GM23338 (cell line): ENCODE measurements at regions not wholly inside any gene's neighbourhood (a gene's known extent, or its start where the extent isn't known, plus 50 kb on each side); places are given as distances from the start of the nearest gene placed in this dataset.

Experiments
- ATAC-seq: fragments of 200-7000 bp; cut with Tn5 transposase; 3 replicates; pipeline ENCODE4 v1.9.1; 2020
- DNase-seq: peaks from one replicate; pipeline ENCODE4 v3.0.0-alpha.2; 2015; ENCODE audit warnings: low spot score
- H2AFZ ChIP-seq: fragments of 200-600 bp; sonication (generic); 2 replicates; pipeline ENCODE4 v1.8.0; 2016; ENCODE audit warnings: antibody characterized with exemption, mild to moderate bottlenecking, moderate library complexity
- H3F3A ChIP-seq: fragments of 200-600 bp; sonication (generic); replicated peaks from 2 replicates; pipeline ENCODE4 v1.8.0; 2017; ENCODE audit warnings: antibody characterized with exemption, mixed run types, low read depth
- H3K27ac ChIP-seq: fragments of 200-600 bp; sonication (generic); 2 replicates; pipeline ENCODE4 v1.6.1; 2016; ENCODE audit warnings: low read depth
- H3K27me3 ChIP-seq: fragments of 200-600 bp; sonication (generic); 2 replicates; pipeline ENCODE4 v1.8.0; 2016; ENCODE audit warnings: mild to moderate bottlenecking, mixed run types, moderate library complexity; ENCODE audit not compliant: insufficient read depth
- H3K36me3 ChIP-seq: fragments of 200-600 bp; sonication (generic); 2 replicates; pipeline ENCODE4 v1.8.0; 2016; ENCODE audit warnings: mild to moderate bottlenecking; ENCODE audit not compliant: insufficient read depth
- H3K4me1 ChIP-seq: fragments of 200-600 bp; sonication (generic); 2 replicates; pipeline ENCODE4 v1.8.0; 2016; ENCODE audit warnings: mild to moderate bottlenecking, moderate library complexity; ENCODE audit not compliant: insufficient read depth
- H3K4me2 ChIP-seq: fragments of 200-600 bp; sonication (generic); 2 replicates; pipeline ENCODE4 v1.7.1; 2017; ENCODE audit warnings: mixed run types
- H3K4me3 ChIP-seq: fragments of 200-600 bp; sonication (generic); 2 replicates; pipeline ENCODE4 v1.6.1; 2016; ENCODE audit warnings: mixed run types
- H3K79me2 ChIP-seq: fragments of 200-600 bp; sonication (generic); replicated peaks from 2 replicates; pipeline ENCODE4 v1.8.0; 2017; ENCODE audit warnings: mild to moderate bottlenecking; ENCODE audit not compliant: insufficient read depth
- H3K9me2 ChIP-seq: fragments of 200-600 bp; sonication (generic); 2 replicates; pipeline ENCODE4 v1.8.0; 2017; ENCODE audit not compliant: insufficient read depth
- H4K20me1 ChIP-seq: fragments of 200-600 bp; sonication (generic); replicated peaks from 2 replicates; pipeline ENCODE4 v1.8.0; 2017; ENCODE audit warnings: mild to moderate bottlenecking; ENCODE audit not compliant: insufficient read depth
- H3K27ac Mint-ChIP-seq: 2 replicates; pipeline ENCODE4 v1.8.0; 2020; ENCODE audit warnings: inconsistent platforms, mild to moderate bottlenecking, moderate library complexity, mixed read lengths
- H3K27me3 Mint-ChIP-seq: 3 replicates; pipeline ENCODE4 v1.8.0; 2022; ENCODE audit warnings: low read depth, mild to moderate bottlenecking, moderate library complexity, mixed read lengths, inconsistent platforms; ENCODE audit not compliant: insufficient read depth, poor library complexity
- H3K36me3 Mint-ChIP-seq: 3 replicates; pipeline ENCODE4 v1.8.0; 2021; ENCODE audit warnings: low read depth, mild to moderate bottlenecking, inconsistent platforms, moderate library complexity, mixed read lengths
- H3K4me1 Mint-ChIP-seq: 3 replicates; pipeline ENCODE4 v1.8.0; 2020; ENCODE audit warnings: mild to moderate bottlenecking, inconsistent platforms, mixed read lengths
- H3K4me3 Mint-ChIP-seq: 3 replicates; pipeline ENCODE4 v1.8.0; 2021; ENCODE audit warnings: moderate library complexity, mild to moderate bottlenecking, inconsistent platforms, mixed read lengths
- H3K9me3 Mint-ChIP-seq: 3 replicates; pipeline ENCODE4 v1.8.0; 2020; ENCODE audit warnings: moderate library complexity, mild to moderate bottlenecking, inconsistent platforms, mixed read lengths
- CREB1 ChIP-seq: fragments of 250-450 bp; sonication (Bioruptor Pico); IDR thresholded peaks from 2 replicates; pipeline ENCODE4 v1.5.0; 2020; ENCODE audit warnings: low read depth, mild to moderate bottlenecking, moderate library complexity
- EZH2phosphoT487 ChIP-seq: fragments of 200-600 bp; sonication (generic); IDR thresholded peaks from one replicate; pipeline ENCODE4 v1.8.1; 2018; ENCODE audit warnings: antibody characterized with exemption; ENCODE audit not compliant: unreplicated experiment
- JUNB ChIP-seq: IDR thresholded peaks from one replicate; pipeline ENCODE4 v1.6.1; 2016; ENCODE audit warnings: antibody characterized with exemption; ENCODE audit not compliant: unreplicated experiment
- NANOG ChIP-seq: IDR thresholded peaks from 2 replicates; pipeline ENCODE4 v1.6.1; 2016; ENCODE audit warnings: antibody characterized with exemption, borderline replicate concordance
- STAT1 ChIP-seq: IDR thresholded peaks from one replicate; pipeline ENCODE4 v1.6.1; 2016; ENCODE audit warnings: antibody characterized with exemption; ENCODE audit not compliant: unreplicated experiment
- TF ChIP-seq, protein P1 (sequence below), 2 experiments: fragments of 200-600 bp in 1 of 2; sonication (generic) in 1 of 2; conservative IDR thresholded peaks; 2 replicates each; pipeline versions ENCODE4 v1.5.1 to v1.6.1; 2016 to 2017; ENCODE audit warnings: antibody characterized with exemption in 2 of 2, low read depth in 2 of 2, mild to moderate bottlenecking in 2 of 2, moderate library complexity in 1 of 2
- TF ChIP-seq, protein P2 (sequence below): IDR thresholded peaks from one replicate; pipeline ENCODE4 v1.6.1; 2018; ENCODE audit warnings: antibody characterized with exemption; ENCODE audit not compliant: unreplicated experiment

DNA sequence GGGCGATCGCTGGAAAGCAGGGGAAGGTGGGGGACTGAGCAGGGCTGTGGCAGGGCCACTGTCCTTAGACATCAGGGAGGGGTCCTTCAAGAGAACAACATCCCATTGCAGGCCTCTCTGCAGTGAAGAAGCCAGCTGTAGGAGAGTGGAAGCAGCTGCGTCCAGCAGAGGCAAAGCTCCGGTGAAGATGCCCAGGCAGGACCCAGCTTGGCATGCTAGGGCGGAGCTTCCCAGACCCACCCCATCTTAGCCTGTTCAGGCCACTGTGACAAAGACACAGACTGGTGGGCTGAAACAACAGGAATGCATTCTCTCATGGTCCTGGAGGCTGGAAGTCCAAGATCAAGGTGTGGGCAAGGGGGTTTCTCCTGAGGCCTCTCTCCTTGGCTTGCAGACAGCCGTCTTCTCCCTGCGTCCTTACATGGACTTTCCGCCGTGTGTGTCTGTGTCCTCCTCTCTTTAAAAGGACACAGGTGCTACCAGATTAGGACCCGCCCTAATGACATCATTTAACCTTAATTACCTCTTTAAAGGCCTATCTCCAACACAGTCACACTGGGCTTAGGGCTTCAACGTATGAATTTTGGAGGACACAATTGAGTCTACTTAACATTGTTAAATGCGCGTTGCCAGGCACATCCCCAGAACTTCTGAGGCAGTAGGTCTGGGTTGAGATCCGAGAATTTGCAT is 178.1 kb upstream of the GRB10 start:
- H3K27ac Mint-ChIP-seq: no peak overlapping the region
- H4K20me1 ChIP-seq: peaks cover 4% of the 10 kb centered on the region; the same call in 1 of the 2 replicates
- peaks cover 20% of the 10 kb centered on the region for H3K4me1 Mint-ChIP-seq
- no peaks in the 10 kb centered on the region for H3K79me2 ChIP-seq
- no peak for DNase-seq
- H3K4me2 ChIP-seq: no peak overlapping the region
- no peak overlapping the region for H3K4me3 Mint-ChIP-seq
- peaks cover 13% of the 10 kb centered on the region for H3K9me2 ChIP-seq
- H3K27me3 ChIP-seq: peaks cover 48% of the 10 kb centered on the region
- H3K4me1 ChIP-seq: peaks cover 11% of the 10 kb centered on the region
- ATAC-seq: no peak
- peaks cover 32% of the 10 kb centered on the region for H3K36me3 Mint-ChIP-seq
- H3K27ac ChIP-seq: no peak overlapping the region
- no peaks in the 10 kb centered on the region for H3K36me3 ChIP-seq
- no peak overlapping the region for H3K4me3 ChIP-seq
- peaks cover 38% of the 10 kb centered on the region for H3K9me3 Mint-ChIP-seq
- H3K27me3 Mint-ChIP-seq: peaks cover 60% of the 10 kb centered on the region
- no peak overlapping the region for H2AFZ ChIP-seq
- TF ChIP-seq, protein P1, sequence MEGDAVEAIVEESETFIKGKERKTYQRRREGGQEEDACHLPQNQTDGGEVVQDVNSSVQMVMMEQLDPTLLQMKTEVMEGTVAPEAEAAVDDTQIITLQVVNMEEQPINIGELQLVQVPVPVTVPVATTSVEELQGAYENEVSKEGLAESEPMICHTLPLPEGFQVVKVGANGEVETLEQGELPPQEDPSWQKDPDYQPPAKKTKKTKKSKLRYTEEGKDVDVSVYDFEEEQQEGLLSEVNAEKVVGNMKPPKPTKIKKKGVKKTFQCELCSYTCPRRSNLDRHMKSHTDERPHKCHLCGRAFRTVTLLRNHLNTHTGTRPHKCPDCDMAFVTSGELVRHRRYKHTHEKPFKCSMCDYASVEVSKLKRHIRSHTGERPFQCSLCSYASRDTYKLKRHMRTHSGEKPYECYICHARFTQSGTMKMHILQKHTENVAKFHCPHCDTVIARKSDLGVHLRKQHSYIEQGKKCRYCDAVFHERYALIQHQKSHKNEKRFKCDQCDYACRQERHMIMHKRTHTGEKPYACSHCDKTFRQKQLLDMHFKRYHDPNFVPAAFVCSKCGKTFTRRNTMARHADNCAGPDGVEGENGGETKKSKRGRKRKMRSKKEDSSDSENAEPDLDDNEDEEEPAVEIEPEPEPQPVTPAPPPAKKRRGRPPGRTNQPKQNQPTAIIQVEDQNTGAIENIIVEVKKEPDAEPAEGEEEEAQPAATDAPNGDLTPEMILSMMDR (conservative IDR thresholded peaks at IDR 0.05; ENCODE audit: low read depth in 2 of 2): no peak
- H3F3A ChIP-seq: no peaks in the 10 kb centered on the region

DNA sequence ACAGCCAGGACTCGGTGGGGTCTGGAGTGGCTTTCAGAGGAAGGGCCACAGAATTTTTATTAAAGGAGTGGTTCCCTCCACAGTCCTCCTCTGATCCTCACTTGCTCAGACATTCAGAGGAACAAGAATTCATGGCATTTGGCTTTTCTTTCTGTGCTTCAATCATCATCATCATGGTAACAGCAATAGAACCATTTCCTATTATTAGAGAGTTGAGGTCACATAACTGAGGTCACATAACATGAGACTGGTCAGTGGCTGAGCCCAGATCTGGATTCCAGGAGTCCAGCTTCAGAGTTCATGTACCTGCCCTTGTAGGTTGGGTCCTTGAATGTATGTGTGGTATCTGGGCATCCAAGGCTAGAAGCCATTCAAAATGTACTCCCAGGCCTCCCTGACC is 177.3 kb upstream of the GRB10 start:
- Histone ChIP-seq H3K36me3 (no peaks in the 10 kb centered on the region), H3K27ac (no peak overlapping the region), H4K20me1 (peaks cover 4% of the 10 kb centered on the region; the same call in 1 of the 2 replicates), H3K4me2 (no peak overlapping the region), H3K4me3 (no peak overlapping the region), H3K27me3 (peaks cover 56% of the 10 kb centered on the region), H2AFZ (no peak overlapping the region), H3K9me2 (peaks cover 13% of the 10 kb centered on the region), H3K79me2 (no peaks in the 10 kb centered on the region), H3K4me1 (peaks cover 11% of the 10 kb centered on the region), H3F3A (no peaks in the 10 kb centered on the region)
- ATAC-seq (no peak), DNase-seq (no peak)
- Mint-ChIP-seq H3K27me3 (peaks cover 67% of the 10 kb centered on the region), H3K36me3 (peaks cover 30% of the 10 kb centered on the region), H3K4me3 (no peak overlapping the region), H3K4me1 (peaks cover 20% of the 10 kb centered on the region), H3K27ac (no peak overlapping the region), H3K9me3 (peaks cover 38% of the 10 kb centered on the region)
- TF ChIP-seq, protein P2, sequence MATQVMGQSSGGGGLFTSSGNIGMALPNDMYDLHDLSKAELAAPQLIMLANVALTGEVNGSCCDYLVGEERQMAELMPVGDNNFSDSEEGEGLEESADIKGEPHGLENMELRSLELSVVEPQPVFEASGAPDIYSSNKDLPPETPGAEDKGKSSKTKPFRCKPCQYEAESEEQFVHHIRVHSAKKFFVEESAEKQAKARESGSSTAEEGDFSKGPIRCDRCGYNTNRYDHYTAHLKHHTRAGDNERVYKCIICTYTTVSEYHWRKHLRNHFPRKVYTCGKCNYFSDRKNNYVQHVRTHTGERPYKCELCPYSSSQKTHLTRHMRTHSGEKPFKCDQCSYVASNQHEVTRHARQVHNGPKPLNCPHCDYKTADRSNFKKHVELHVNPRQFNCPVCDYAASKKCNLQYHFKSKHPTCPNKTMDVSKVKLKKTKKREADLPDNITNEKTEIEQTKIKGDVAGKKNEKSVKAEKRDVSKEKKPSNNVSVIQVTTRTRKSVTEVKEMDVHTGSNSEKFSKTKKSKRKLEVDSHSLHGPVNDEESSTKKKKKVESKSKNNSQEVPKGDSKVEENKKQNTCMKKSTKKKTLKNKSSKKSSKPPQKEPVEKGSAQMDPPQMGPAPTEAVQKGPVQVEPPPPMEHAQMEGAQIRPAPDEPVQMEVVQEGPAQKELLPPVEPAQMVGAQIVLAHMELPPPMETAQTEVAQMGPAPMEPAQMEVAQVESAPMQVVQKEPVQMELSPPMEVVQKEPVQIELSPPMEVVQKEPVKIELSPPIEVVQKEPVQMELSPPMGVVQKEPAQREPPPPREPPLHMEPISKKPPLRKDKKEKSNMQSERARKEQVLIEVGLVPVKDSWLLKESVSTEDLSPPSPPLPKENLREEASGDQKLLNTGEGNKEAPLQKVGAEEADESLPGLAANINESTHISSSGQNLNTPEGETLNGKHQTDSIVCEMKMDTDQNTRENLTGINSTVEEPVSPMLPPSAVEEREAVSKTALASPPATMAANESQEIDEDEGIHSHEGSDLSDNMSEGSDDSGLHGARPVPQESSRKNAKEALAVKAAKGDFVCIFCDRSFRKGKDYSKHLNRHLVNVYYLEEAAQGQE: no peak
- TF ChIP-seq EZH2phosphoT487 (no peak), CREB1 (no peak), STAT1 (no peak), JUNB (no peak), NANOG (no peak)
- TF ChIP-seq, protein P1 (conservative IDR thresholded peaks at IDR 0.05; ENCODE audit: low read depth in 2 of 2): no peak
